Lower lobe of right lung (tissue), 2 donors: ENCODE measurements at regions not wholly inside any gene's neighbourhood (a gene's known extent, or its start where the extent isn't known, plus 50 kb on each side); places are given as distances from the start of the nearest gene placed in this dataset.

Experiments used
- ATAC-seq, 2 donors: fragments of 200-7000 bp; cut with Tn5 transposase; one replicate each; pipeline ENCODE4 v1.9.1; 2020 to 2022; ENCODE audit warnings: mild to moderate bottlenecking in 2 of 2, moderate library complexity in 2 of 2
- DNase-seq: peaks from one replicate; pipeline ENCODE4 v3.0.0-alpha.2; 2020
- H3K27ac ChIP-seq: fragments of 200-600 bp; one replicate; pipeline ENCODE4 v1.8.0; 2022
- H3K27me3 ChIP-seq: fragments of 200-600 bp; one replicate; pipeline ENCODE4 v1.8.0; 2022; ENCODE audit warnings: low read depth
- H3K36me3 ChIP-seq: fragments of 200-600 bp; one replicate; pipeline ENCODE4 v1.8.0; 2022; ENCODE audit warnings: mild to moderate bottlenecking
- H3K4me1 ChIP-seq: fragments of 200-600 bp; one replicate; pipeline ENCODE4 v1.8.0; 2022
- H3K4me3 ChIP-seq: fragments of 200-600 bp; one replicate; pipeline ENCODE4 v1.8.0; 2022; ENCODE audit warnings: mild to moderate bottlenecking
- H3K9me3 ChIP-seq: fragments of 200-600 bp; one replicate; pipeline ENCODE4 v1.8.0; 2022
- CTCF ChIP-seq: fragments of 200-600 bp; IDR thresholded peaks from one replicate; pipeline ENCODE4 v1.8.0; 2022; ENCODE audit warnings: antibody characterized with exemption, mild to moderate bottlenecking
- intact Hi-C: fragments of 100-400 bp; cut with DNase I; formaldehyde crosslinking; loops from one replicate; pipeline ENCODE4 v1.11.0; 2022
- donor health status: DM: no; HTN: yes; CAD: no; lungs with severe emphysema.

- H3K4me3 ChIP-seq, result no peak overlapping the region
- H3K9me3 ChIP-seq, result no peaks in the 10 kb centered on the region
- DNase-seq (no peak), ATAC-seq (no peak)
- peaks cover 16% of the 10 kb centered on the region for H3K4me1 ChIP-seq
- intact Hi-C loops, result no loop called here
- H3K36me3 ChIP-seq, result no peaks in the 10 kb centered on the region
- no peaks in the 10 kb centered on the region for H3K27me3 ChIP-seq
- H3K27ac ChIP-seq, result no peak overlapping the region
- TF ChIP-seq CTCF, result no peak
Measured at GRCh38 chr2:126778561-126779501, 119.9 kb upstream of the TEX51 start.

- Histone ChIP-seq H3K36me3 (no peaks in the 10 kb centered on the region), H3K27me3 (no peaks in the 10 kb centered on the region), H3K9me3 (no peaks in the 10 kb centered on the region), H3K4me3 (no peak overlapping the region), H3K4me1 (peaks cover 11% of the 10 kb centered on the region), H3K27ac (no peak overlapping the region)
- TF ChIP-seq CTCF, result no peak
- DNase-seq (no peak), ATAC-seq (no peak)
- intact Hi-C loops, result no loop called here
Measured at GRCh38 chr2:126781206-126781605, 117.5 kb upstream of the TEX51 start.

GRCh38 chr2:126781806-126782205 lies 116.9 kb upstream of the TEX51 start:
- Histone ChIP-seq H3K27ac (no peak overlapping the region), H3K4me3 (no peak overlapping the region), H3K36me3 (no peaks in the 10 kb centered on the region), H3K4me1 (peaks cover 5% of the 10 kb centered on the region), H3K9me3 (no peaks in the 10 kb centered on the region), H3K27me3 (no peaks in the 10 kb centered on the region)
- ATAC-seq (no peak), DNase-seq (no peak)
- intact Hi-C loops, result no loop called here
- no peak for TF ChIP-seq CTCF

GRCh38 chr2:126782648-126783047 lies 116.0 kb upstream of the TEX51 start:
- no peak for ATAC-seq

GRCh38 chr2:126783341-126783740 lies 115.3 kb upstream of the TEX51 start:
- Histone ChIP-seq H3K36me3 (no peaks in the 10 kb centered on the region), H3K27ac (no peak overlapping the region), H3K4me3 (no peak overlapping the region), H3K4me1 (no peaks in the 10 kb centered on the region), H3K9me3 (no peaks in the 10 kb centered on the region), H3K27me3 (no peaks in the 10 kb centered on the region)
- DNase-seq, result no peak
- intact Hi-C loops, result no loop called here
- no peak for TF ChIP-seq CTCF
- no peak for ATAC-seq

More at GRCh38 chr2:126782648-126783047, 116.0 kb upstream of the TEX51 start:
- no peak for DNase-seq
- intact Hi-C loops, result no loop called here
- no peaks in the 10 kb centered on the region for H3K27me3 ChIP-seq
- no peaks in the 10 kb centered on the region for H3K9me3 ChIP-seq
- H3K4me3 ChIP-seq, result no peak overlapping the region
- TF ChIP-seq CTCF, result no peak
- H3K36me3 ChIP-seq, result no peaks in the 10 kb centered on the region
- H3K4me1 ChIP-seq, result no peaks in the 10 kb centered on the region
- H3K27ac ChIP-seq, result no peak overlapping the region
